ENCODE measurements at regions not wholly inside any gene's neighbourhood (a gene's known extent, or its start where the extent isn't known, plus 50 kb on each side); places are given as distances from the start of the nearest gene placed in this dataset.

- FAIRE-seq (no peak), DNase-seq (no peak)
- Histone ChIP-seq H3K4me3 (ENCODE audit: low read length in 3 of 3) (no peak overlapping the region), H3K27me3 (ENCODE audit: control insufficient read depth, insufficient read depth, low read length) (no peaks in the 10 kb centered on the region), H3K9ac (ENCODE audit: low read length in 3 of 3) (no peak overlapping the region), H3K9me3 (ENCODE audit: control insufficient read depth in 2 of 3, insufficient read depth in 1 of 3, low read length in 3 of 3) (no peaks in the 10 kb centered on the region), H3K4me1 (ENCODE audit: control insufficient read depth in 2 of 3, insufficient read depth in 2 of 3, low read depth in 1 of 3, low read length in 3 of 3) (no peaks in the 10 kb centered on the region), H3K27ac (ENCODE audit: low read depth in 2 of 2, low read length in 2 of 2) (no peak overlapping the region), H3K36me3 (ENCODE audit: control insufficient read depth in 2 of 3, insufficient read depth in 3 of 3, low read length in 3 of 3) (no peaks in the 10 kb centered on the region)
- TF ChIP-seq, protein P1, sequence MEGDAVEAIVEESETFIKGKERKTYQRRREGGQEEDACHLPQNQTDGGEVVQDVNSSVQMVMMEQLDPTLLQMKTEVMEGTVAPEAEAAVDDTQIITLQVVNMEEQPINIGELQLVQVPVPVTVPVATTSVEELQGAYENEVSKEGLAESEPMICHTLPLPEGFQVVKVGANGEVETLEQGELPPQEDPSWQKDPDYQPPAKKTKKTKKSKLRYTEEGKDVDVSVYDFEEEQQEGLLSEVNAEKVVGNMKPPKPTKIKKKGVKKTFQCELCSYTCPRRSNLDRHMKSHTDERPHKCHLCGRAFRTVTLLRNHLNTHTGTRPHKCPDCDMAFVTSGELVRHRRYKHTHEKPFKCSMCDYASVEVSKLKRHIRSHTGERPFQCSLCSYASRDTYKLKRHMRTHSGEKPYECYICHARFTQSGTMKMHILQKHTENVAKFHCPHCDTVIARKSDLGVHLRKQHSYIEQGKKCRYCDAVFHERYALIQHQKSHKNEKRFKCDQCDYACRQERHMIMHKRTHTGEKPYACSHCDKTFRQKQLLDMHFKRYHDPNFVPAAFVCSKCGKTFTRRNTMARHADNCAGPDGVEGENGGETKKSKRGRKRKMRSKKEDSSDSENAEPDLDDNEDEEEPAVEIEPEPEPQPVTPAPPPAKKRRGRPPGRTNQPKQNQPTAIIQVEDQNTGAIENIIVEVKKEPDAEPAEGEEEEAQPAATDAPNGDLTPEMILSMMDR (IDR thresholded peaks at IDR 0.05; ENCODE audit: borderline replicate concordance, extremely low read depth, insufficient read depth): no peak
- intact Hi-C loops (cut with DNase I): no loop called here
These were observed 85.8 kb downstream of the NUDT12 start for GRCh38 chr5:103476811-103477210.

DNA sequence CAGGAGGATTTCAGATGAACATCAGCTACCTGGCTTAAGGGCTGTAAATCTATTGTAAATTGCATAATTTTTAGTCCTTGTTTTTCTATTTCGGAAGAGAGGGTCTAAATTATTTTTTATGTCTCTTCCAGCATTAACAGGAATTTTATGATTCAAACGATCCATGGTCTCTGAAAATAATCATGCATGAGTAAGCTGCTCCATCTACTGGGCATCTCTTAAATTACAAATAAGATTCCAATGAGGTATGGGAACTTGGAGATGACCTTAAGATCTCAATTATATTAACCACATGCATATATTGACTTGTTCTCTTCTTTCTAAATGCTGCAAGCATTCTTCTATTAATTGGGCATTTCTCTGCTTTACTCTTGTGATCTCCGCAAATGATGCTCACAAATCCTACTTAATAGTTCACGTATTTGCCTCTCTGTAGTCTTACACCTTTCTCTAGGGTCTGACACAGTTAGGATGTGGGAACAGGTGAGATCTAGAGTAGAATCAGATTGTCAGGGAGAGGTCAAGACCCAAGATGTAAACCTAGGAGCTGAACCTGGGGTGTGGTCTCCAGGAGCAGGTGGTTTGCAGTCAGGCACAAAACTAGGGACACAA is 86.9 kb downstream of the NUDT12 start:
- Histone ChIP-seq H3K27me3 (ENCODE audit: control insufficient read depth, insufficient read depth, low read length) (no peaks in the 10 kb centered on the region), H3K27ac (ENCODE audit: low read depth in 2 of 2, low read length in 2 of 2) (no peak overlapping the region), H3K4me1 (ENCODE audit: control insufficient read depth in 2 of 3, insufficient read depth in 2 of 3, low read depth in 1 of 3, low read length in 3 of 3) (no peaks in the 10 kb centered on the region), H3K9ac (ENCODE audit: low read length in 3 of 3) (no peak overlapping the region), H3K36me3 (ENCODE audit: control insufficient read depth in 2 of 3, insufficient read depth in 3 of 3, low read length in 3 of 3) (no peaks in the 10 kb centered on the region), H3K4me3 (ENCODE audit: low read length in 3 of 3) (no peak overlapping the region), H3K9me3 (ENCODE audit: control insufficient read depth in 2 of 3, insufficient read depth in 1 of 3, low read length in 3 of 3) (no peaks in the 10 kb centered on the region)
- FAIRE-seq (peak; percentile 94), DNase-seq (peak in 2 of 5 donors; percentile 66 to 71)
- TF ChIP-seq, protein P1 (IDR thresholded peaks at IDR 0.05; ENCODE audit: borderline replicate concordance, extremely low read depth, insufficient read depth): peak; percentile 66
- intact Hi-C loops (cut with DNase I): no loop called here

DNA sequence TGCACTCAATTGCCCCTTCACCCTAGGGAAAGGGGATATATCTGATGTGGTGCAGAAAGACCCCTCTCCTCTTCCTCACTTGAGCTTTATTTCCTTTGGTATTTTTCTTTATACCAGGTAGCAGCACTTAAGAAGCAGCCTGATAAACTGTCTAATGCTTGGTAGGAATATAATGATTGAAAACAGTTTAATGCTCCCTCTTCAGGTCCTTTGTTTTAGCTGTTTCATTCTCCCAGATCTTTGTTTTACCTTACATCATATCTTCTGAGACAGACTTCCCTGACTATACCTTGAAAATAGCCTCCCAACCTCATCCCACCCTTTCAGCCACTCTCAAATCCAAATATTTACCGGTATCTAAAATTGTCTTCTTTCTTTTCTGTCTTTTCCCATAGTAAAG is 87.9 kb downstream of the NUDT12 start:
- TF ChIP-seq, protein P1 (IDR thresholded peaks at IDR 0.05; ENCODE audit: borderline replicate concordance, extremely low read depth, insufficient read depth): no peak
- intact Hi-C loops (cut with DNase I): no loop called here
- no peak for FAIRE-seq
- Histone ChIP-seq H3K36me3 (ENCODE audit: control insufficient read depth in 2 of 3, insufficient read depth in 3 of 3, low read length in 3 of 3) (no peaks in the 10 kb centered on the region), H3K9me3 (ENCODE audit: control insufficient read depth in 2 of 3, insufficient read depth in 1 of 3, low read length in 3 of 3) (no peaks in the 10 kb centered on the region), H3K9ac (ENCODE audit: low read length in 3 of 3) (no peak overlapping the region), H3K4me1 (ENCODE audit: control insufficient read depth in 2 of 3, insufficient read depth in 2 of 3, low read depth in 1 of 3, low read length in 3 of 3) (no peaks in the 10 kb centered on the region), H3K27ac (ENCODE audit: low read depth in 2 of 2, low read length in 2 of 2) (no peak overlapping the region), H3K27me3 (ENCODE audit: control insufficient read depth, insufficient read depth, low read length) (no peaks in the 10 kb centered on the region), H3K4me3 (ENCODE audit: low read length in 3 of 3) (no peak overlapping the region)
- no peak for DNase-seq

DNA sequence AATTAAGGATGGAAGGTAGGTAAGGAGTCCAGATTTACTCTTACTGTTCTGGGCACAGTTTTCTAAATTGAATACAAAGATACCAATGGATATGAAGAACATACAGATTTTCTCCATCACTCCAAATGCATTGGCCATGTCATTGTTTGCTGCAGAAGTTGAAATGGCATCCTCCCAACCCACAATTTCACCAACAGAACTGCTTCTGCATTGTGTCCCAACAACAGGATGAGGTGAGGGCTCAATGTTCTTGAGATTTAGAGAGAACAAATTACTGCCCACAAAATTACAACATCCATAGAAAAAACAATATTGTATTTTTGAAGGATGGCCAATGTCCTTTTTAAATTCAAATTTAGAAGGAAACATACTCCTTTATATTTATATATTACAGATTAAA is 88.9 kb downstream of the NUDT12 start:
- FAIRE-seq (no peak), DNase-seq (no peak)
- Histone ChIP-seq H3K9me3 (ENCODE audit: control insufficient read depth in 2 of 3, insufficient read depth in 1 of 3, low read length in 3 of 3) (no peaks in the 10 kb centered on the region), H3K36me3 (ENCODE audit: control insufficient read depth in 2 of 3, insufficient read depth in 3 of 3, low read length in 3 of 3) (no peaks in the 10 kb centered on the region), H3K4me3 (ENCODE audit: low read length in 3 of 3) (no peak overlapping the region), H3K4me1 (ENCODE audit: control insufficient read depth in 2 of 3, insufficient read depth in 2 of 3, low read depth in 1 of 3, low read length in 3 of 3) (no peaks in the 10 kb centered on the region), H3K27ac (ENCODE audit: low read depth in 2 of 2, low read length in 2 of 2) (no peak overlapping the region), H3K9ac (ENCODE audit: low read length in 3 of 3) (no peak overlapping the region), H3K27me3 (ENCODE audit: control insufficient read depth, insufficient read depth, low read length) (no peaks in the 10 kb centered on the region)
- TF ChIP-seq, protein P1 (IDR thresholded peaks at IDR 0.05; ENCODE audit: borderline replicate concordance, extremely low read depth, insufficient read depth): no peak
- intact Hi-C loops (cut with DNase I): no loop called here
